GM21423 (cell line): ENCODE measurements at regions not wholly inside any gene's neighbourhood (a gene's known extent, or its start where the extent isn't known, plus 50 kb on each side); places are given as distances from the start of the nearest gene placed in this dataset.

Experiments
- ATAC-seq: cut with Tn5 transposase; IDR thresholded peaks from one replicate; pipeline ENCODE4 v1.9.1; 2021; ENCODE audit warnings: mild to moderate bottlenecking, moderate library complexity; ENCODE audit not compliant: unreplicated experiment

DNA sequence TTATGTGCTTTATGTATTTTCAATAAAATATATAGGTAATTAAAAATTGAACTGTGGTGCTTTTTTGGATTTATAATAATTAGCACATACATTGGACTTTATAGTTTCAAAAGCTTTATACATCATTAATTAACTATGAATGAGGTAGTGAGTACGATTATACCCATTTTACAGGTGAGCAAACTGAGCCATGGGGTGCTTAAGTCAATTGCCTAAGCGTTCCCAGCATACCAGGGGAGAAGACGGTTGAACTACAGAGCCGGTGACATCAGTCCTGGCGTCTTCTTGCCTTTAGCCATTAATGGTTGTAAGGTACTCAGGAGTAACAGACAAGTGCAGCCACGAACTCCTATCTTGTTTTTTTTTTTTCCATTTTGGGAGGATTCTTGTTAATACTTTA lies 172.8 kb downstream of the GATA3 start:
- no peak for ATAC-seq

DNA sequence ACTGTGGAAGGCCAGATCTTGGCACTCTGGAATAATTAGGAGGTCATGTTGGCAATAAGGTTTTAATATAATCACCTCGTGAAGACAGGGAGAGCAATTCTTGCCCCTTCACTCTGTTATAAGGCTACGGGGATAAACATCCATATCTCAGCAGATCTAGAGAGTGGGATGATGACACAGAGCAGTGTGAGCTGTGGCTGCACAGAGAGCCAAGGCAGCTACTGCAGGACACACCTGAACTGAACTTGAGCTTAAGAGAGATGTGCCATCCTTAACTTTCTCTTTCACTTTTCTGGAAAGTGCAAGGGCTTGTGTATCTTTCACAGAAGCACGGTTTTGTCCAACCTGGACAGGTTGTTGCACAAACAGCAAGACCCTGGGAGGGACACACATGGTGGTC lies 174.7 kb downstream of the GATA3 start:
- ATAC-seq: no peak

DNA sequence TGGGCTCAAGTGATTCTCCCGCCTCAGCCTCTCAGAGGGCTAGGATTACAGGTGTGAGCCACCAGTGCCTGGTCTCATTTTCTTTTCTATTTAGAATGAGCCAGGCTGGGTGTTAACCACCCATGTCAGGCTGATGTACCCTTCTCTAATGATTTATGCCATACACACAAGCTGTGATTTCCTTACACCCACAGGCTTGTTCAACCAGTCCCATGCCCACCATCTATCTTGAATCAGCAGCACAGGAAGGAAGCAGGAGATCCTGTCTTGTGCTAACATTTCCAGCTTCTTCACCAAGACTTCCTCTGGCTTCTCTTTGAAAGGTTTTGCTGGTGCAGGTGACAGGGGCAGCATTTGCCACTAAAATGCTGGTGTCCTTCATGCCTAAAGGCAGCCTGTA lies 176.4 kb downstream of the GATA3 start:
- no peak for ATAC-seq

DNA sequence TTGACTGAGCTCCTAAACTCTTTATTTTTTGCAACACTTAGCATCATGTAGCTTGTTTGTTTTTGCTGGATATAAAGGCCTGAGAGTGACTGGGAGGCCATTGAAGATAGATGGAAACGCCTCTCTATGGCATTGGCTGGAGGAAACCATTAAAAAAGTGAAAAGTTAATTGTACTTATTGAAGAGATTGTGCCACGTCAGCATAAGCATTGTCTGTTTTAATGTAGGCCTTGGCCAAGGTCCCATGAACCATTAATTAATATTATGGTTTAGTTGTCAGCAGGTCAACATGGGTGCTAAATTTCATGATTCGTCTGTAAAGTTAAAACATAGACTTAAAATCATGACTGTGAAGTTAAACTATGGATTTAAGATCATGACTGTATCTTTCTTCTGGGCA lies 178.6 kb downstream of the GATA3 start:
- ATAC-seq: no peak

DNA sequence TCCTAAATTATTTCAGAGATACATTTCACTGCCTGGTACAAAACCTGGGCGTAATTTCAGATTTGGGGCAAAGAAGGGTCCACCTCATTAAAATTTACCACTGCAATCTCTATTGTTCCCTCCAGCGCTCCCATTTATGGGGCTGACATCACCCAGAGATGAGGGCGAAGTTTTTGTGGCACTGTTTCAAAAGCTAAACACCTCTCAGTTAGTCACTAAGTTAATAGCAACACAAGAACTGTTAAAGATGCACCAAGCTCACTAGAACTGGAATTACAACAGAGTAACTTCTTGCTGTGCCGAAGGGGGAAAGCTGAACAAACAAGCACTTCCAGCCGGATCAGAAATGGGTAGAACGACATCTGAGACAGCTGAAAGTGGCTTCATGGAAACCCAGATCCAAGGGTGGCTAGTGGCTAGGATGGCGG lies 179.4 kb downstream of the GATA3 start:
- ATAC-seq: no peak

DNA sequence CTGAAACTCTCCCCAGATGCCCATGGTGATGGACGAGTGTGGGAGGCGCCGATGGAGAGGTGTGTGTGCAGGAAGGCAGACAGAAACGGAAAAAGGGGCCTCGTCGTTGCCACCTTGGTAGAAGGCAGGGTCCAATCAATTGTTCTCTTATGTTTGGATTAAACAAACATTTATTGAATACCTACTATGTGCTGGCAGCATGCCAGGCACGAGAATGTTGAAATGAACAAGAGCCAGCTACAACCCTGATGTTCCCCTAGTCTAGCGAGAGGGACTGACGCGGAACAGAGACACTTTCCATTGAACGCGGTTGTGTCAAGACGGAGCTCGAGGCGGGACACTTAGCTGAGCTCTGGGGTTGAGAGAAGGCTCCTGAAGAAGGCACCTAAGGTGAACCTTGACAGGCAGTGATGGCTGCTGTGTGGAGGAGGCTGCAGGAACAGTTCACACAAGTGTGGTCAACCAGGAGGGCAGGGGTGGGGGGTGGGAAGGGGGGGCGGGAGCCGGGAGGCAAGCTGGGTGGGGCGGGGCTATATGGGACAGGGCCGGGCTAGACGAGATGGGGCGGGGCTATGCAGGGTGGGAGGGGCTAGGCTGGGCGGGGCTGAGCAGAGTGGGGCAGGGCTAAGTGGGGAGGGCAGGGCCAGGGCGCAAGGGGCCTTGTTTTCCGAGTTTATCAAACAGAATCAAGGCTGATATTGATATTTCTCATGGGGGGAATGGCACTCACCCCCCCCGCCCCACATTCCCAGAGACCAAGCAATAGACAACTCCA lies 181.0 kb downstream of the GATA3 start:
- no peak for ATAC-seq

DNA sequence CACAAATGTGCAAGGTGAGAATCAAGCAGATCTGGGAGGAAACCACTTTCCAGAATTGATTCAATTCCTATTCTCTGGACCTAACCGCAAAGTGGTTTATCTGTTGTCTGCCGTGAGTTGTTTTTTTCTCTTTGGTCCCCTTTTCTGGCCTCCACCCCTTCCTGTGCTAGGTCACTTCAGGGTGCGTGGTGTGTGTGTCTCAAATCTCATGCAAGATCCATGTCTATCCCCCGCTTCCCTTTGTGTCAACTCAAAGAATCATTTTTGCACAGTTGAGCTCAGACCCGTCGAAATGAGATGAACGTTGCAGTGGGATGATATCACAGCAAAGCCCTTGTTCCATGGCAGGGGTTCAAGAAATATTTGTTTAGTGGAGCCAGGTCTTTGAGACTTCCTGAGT lies 184.5 kb downstream of the GATA3 start:
- ATAC-seq: no peak

DNA sequence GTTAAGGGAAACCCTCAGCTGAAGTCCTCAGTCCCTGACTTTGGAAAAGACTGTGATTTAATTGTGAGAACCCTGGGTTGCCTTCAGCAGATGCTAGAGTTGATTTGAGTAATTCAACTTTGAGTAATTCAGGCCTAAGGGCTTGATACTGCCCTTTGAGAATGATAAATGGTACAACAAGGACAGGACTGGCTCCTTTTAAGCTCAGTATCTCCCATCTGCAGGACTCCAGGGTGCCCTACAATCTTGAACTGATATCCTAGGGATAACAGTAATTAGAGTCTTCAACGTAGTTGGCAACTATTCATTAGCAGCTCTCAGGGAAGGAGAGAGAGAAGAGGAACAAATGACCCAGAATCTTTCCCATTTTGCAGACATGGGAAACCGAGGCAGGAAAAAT lies 186.4 kb downstream of the GATA3 start:
- ATAC-seq: no peak

DNA sequence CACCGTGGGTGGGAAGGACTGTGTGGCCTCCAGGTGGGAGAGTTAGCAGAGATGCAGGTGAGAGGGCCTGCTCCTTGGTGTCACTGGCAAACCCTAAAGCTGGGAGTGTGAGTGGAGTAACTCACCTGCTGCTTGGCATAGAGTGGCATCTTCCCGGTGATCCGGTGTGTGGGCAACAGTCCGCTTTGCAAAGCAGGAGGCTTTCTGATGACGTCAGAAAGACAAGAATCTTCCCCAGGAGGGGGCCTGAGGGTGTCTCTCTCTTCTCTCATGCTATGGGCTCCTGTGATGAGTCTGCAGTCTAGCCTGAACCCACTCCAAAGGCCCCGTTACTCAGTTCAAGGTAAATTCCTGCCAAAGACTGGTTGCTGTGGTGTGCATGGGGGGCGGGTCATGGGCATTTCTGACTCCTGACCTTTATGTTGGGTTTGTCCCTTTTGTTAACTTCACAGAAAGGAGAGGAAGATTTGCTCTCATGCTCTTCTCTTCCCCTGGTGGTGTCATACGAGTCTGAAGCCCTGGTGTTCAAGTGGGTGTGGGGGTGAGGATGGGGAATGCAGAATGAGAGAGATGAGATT lies 187.9 kb downstream of the GATA3 start:
- ATAC-seq: no peak

DNA sequence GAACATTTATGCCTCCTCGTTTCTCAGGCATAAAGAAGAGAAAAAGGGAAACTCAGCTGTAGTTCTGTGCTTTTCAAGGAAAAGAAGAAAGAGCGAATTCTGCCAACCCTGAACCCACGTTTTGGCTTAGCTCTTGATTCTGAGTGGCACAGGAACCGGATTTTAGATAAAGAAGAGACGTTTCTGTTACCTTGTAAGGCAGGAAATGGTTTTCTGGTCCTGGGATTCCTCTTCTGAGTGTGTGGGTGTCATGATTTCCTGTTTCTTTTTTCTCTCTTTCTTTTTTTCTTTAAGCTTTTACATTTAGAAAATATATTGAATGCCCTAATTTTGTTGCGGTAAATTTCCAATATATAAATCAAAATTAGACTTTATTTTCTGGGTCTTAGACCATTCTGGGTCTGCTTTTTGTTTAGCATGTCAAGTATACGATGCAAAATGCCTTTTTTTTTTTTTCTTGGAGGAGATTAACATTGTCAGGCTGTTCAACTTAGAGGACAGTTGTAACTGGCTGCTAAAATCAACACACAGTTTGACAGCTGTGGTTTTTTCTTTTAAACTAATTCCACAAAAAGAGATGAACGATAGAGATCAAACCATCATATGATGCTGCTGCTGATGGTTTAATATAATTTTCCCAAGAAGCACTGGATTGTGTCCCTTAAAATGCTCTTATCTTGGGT lies 190.8 kb downstream of the GATA3 start:
- ATAC-seq: peak; percentile 56

DNA sequence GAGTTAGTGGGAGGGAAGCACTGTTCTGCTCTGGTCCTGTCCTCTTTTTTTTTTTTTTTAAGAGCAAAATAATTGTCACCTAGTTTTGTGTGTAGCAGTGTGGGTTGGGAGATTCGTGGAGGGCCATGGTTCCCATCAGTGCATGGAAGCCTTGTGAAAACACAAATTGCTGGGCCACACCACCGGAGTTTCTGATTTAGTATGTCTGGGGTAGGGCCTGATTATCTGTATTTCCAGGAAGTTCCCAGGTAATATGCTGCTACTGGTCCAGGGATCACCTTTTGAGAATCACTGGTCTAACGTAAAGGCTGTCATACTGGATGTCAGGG lies 191.3 kb downstream of the GATA3 start:
- no peak for ATAC-seq

DNA sequence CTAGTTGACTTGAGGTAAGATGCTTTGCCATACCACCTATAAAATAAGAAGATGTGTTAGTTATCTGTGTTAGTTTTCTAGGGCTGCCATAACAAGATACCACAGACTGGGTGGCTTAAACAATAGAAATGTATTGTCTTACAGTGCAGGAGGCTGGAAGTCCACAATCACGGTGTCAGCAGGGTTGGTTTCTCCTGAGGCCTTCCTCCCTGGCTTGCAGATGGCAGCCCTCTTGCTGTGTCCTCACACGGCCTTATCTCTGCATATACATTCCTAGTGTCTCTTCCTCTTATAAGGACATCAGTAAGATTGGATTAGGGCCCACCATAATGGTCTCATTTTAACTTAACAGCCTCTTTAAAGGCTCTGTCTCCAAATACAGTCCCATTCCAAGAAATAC lies 192.1 kb downstream of the GATA3 start:
- no peak for ATAC-seq

DNA sequence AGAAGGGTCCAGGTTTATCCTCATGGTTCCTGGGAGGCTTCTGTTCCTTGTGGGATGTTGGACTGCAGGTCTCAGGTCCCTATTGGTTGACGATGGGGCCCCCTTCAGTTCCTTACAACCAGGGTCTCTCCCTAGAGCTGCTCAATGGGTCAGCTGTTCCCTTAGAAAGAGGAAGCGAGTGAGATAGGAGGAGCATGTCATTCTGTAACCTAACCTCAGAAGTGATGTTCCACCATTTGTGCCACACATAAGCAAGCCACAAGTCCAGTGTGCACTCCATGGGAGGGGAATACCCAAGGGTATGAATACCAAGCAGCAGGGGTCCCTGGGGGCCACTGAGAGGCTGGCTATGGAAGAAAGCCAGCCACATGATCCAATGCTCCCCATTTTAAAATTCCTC lies 192.7 kb downstream of the GATA3 start:
- ATAC-seq: no peak

DNA sequence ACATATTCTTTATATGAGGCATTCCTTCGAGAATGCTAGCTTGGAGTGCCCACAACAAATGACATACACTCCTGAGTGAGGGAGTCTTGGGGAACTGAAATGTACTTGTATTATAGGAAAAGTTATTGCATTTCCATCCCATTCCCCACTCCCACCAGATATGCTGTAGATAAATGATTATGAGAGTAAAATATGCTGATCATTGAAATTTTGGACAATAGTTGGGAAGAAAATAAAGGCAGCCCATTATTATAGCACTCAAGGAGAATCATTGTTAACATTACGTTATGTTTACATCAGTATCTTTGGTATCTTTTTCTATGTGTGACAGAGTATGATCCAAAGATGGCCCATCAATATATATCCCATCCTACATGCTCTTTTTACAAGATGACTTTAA lies 194.4 kb downstream of the GATA3 start:
- ATAC-seq: no peak

DNA sequence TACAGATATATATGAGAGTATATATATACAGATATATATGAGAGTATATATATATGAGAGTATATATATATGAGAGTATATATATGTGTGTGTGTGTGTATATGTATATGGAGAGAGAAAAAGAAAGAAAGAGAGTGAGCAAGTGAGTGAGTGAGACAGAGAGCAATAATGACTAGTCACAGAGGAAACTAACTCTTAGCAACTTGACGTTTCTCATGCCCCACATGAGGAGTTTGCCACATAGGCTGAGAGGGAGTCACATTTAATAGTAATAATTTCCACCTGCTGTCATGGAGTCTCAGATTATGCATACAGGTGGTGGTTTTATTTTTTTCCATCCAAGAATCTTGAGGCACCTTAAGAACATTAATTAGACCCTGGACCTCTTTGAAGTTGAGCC lies 199.9 kb downstream of the GATA3 start:
- no peak for ATAC-seq

DNA sequence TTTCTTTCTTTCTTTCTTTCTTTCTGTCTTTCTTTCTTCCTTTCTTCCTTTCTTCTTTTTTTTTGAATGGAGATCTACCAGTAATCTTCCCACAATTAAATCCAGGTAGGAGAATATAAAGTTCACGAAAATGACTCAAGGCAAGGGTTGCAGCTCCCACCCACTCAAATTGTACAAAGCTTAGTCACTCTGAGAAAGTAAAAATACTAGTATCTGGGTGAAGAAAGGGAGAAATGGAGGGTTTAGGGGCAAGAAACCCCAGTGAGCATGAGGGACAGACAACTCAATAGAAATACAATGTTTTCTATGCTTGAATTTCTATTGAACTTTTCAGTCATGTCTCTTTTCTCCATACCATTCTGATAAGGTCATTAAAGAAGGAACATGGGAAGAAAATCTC lies 200.8 kb downstream of the GATA3 start:
- no peak for ATAC-seq

DNA sequence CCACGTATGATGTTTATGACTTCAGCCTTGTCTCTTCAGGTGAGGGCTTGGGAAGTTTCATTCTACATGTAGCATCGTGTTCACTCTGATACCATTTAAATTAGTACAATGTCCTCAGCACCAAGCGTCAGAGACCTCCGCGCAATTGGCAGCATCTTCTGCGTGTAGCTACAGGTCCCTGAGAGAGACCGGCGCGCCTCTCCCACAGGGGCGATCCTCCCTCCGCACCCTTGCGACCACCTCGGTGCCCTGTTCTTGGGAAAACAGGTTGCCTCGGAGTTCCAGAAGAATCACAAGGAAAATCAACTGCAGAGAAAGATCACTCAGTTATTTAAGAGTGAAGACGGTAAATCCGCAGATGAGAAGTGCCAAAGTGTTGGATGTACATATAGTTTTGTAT lies 206.2 kb downstream of the GATA3 start:
- ATAC-seq: no peak

DNA sequence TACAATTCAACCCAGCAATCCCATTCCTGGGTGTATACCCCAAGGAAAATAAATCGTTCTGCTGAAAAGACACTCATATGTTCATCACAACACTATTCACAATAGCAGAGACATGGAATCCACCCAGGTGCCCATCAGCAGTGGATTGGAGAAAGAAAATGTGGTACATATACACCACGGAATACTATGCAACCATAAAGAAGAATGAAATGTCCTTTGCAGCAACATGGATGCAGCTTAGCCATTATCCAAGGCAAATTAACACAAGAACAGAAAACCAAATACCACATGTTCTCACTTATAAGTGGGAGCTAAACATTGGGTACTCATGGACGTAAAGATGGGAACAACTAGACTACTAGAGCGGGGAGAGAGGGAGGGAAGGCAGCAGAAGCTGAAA lies 207.8 kb downstream of the GATA3 start:
- no peak for ATAC-seq

DNA sequence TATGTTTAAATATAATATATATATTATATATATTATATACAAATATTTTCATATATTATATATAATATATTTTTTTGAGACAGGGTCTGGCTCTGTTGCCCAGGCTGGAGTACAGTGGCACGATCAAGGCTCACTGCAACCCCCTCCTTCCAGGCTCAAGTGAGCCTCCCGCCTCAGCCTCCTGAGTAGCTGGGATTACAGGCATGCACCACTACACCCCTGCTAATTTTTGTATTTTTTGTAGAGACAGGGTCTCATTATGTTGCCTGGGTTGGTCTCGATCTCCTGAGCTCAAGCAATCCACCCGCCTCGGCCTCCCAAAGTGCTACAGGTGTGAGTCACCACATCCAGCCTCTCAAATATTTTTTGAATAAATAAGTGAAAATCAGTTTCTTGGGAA lies 215.5 kb downstream of the GATA3 start:
- no peak for ATAC-seq

DNA sequence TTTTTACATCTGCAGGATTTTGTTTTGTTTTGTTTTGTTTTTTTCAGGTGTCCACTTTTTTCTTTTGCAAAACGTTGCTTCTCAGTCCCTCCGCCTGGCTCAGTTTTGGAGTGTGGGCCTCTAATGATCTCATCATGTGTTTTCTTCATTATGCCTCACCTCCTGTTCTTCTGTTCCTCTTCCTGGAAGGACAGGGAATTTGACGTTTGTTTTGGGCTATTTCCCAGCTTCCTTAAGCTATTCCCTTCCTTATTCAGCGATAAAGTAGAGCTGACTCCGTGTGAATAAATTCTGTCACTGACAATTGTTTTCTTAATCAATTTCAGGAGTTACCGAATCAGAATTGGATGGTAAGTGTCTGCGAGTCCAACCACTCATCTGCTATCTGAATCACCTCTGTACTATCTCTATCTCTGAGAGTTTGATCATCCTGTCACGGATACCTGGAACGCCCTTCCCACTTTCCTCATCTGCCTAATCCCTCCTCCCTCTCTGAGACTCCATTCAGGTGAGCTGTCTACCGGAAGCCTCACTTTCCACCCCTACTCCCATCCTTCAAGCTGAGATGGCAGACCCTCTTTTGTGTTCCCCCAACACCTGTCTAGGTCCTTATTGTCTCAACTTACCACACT lies 218.4 kb downstream of the GATA3 start:
- ATAC-seq: no peak

DNA sequence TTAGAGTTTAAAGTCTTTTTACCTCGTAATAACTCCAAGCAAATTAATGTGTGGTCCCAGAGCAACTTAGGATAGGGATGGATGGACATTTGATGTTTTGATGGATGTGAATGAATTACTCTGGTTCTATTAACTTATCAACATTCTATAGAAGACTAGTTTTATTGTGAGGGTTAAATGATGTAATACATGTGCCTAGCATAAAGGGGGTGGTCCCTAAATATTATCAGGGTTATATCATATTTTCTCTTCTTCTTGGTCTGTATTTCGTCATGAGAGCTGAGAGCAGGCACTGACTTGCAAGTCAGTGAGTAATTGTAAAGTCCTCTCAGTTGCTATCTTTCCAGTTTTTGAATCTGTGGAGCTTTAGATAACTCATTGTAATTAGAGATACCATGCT lies 219.3 kb downstream of the GATA3 start:
- no peak for ATAC-seq

DNA sequence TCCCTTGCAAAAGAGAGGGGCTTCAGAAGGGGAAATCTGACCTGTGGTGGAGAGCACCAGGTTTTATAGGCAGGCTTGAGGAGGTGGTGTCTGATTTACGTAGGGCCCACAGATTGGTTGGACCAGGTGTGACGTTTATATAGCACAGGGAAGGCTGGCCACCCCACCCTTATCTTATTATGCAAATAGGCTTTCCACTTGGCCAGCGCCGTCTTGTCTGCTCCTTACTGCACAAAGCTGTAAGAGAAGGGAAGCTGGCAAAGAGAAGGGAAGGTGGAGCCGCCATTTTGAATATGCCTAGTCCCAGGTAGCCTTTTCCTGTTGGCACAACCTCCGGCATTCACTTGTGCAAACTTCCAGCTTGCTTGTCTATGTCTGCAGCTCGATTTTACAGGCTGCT lies 221.4 kb downstream of the GATA3 start:
- ATAC-seq: no peak
